NCI-H2081 (cell line): ENCODE measurements at regions not wholly inside any gene's neighbourhood (a gene's known extent, or its start where the extent isn't known, plus 50 kb on each side); places are given as distances from the start of the nearest gene placed in this dataset.
"Not testable (repeated sequence)": the region's sequence is repeated elsewhere in the genome, so short reads cannot be mapped to it uniquely, and the experiment has no call there.

Source experiments
- DNase-seq, 2 experiments: peaks; one replicate each; lab custom pipeline; 2025; lab: John Stamatoyannopoulos, UW

DNA sequence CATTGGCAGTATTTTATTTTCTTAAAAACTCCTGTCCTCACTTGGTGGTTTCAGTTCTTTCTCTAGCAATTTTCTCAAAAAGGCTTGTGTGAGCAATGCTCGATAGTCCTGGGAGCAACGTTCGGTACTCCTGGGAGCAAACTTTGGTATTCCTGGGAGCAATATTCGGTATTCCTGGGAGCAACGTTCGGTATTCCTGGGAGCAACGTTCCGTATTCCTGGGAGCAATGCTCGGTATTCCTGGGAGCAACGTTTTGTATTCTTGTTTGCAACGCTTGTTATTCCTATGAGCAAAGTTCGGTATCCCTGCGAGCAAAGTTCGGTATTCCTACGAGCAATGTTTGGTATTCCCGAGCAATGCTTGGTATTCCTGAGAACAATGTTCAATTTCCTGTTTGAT, 362.0 kb upstream of the ADARB2 start:
- no peak for DNase-seq

DNA sequence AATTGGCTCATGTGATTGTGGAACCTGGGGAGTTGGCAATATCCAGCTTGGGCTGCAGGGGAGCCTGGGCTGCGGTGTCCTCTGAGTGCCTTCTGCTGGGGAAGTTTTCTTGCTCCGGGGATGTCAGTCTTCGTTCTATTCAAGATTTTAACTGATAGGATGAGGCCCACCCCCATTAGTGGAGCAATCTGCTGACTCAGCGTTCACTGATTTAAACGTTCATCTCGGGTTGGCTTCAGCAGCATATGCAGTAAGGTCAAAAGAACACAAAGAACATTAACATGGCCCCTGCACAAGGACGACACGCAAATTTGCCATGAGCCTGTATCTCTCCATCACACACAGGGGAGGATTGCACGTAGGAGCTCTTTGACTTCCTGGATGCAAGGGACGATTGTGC, 360.6 kb upstream of the ADARB2 start:
- no peak for DNase-seq

DNA sequence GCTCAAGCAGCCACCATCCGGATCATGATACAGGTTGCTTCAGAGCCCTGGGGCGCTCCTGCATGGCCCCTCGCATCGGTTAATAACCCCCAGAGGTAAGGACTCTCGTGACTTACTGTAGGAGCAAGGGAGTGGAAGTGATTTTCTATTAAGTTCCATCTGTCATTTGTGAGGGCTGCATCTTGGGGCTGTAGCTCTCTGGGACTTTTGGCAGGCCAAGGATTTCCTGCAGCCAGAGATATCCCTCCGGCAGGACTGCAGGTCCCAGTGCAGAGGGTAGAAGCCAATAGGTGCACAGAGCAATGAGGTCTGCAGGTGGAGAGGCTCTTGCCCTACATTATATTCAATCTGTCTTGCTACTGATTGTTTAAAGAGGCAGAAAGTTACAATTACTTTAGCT, 356.8 kb upstream of the ADARB2 start:
- DNase-seq: no peak

DNA sequence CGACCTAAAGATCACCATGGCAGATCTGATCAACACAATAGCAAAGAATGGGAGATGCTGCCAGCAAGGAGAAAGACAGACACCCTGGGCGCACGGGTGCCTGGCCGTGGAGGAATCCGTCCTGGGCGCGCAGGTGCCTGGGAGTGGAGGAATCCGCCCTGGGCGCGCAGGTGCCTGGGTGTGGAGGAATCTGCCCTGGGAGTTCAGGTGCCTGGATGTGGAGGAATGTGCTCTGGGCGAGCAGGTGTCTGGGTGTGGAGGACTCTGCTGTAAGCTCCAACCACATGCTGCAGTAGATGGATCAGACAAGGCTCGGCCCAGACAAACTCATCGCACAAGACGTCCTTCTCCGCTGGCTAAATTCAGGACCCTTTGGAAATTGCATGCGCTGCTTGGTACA, 346.3 kb upstream of the ADARB2 start:
- DNase-seq: no peak

DNA sequence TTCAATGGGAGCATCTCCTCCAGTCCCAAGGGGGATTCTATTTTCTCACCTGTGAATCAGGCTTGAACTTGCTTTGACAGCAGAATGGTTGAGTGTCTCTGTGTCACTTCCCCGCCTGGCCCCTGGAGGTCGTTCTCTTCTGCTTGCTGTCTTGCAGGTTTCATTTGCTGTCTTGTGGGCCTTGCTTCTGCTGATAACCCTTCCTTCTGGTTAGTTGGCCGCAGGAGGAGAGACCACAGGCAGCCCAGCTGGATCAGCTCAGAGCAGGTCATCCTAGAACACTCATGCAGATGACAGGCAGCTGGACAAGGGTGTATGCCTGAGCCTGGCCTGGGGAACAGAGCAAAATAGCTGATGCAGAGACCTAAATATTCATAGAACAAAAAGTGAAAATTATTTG, 344.2 kb upstream of the ADARB2 start:
- DNase-seq: no peak

DNA sequence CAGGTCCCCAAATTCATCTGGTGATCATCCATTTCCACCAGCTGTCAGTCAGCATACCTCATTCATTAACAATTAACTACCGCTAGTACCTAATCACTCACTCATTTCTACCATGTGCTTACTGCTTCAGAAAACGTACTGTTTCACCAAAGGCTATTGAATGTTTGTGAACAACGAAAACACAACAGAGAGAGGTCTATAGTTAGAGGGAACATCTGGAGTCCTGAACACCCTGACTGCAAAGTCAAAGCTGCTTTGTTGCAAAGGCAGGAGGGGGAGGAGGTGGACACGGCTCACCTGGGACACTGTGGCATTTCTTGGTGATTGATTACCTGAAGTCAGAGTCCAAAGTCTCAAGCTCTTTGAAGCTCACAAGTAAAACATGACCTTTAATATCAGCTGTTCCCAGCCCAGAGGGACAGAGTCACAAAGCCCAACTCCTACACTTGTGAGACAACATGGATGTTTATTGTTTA, 342.3 kb upstream of the ADARB2 start:
- no peak for DNase-seq

DNA sequence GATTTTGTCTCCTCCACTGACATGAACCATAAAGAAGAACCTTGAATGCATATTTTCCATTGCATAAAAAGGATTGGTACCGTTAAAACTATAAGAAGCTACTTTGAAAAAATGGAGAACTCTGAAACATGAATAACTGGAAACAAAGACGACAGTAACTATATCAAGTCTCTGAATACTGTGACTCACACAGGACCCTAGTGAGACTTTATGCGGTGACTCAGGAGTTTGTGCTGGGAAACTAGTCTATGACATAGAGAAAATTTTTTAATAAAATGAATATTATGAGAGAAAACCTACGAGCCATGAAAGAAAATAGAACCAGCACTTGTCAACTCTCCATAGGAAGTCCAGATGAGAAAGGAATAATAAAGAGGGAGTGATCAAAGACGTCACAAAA, 339.9 kb upstream of the ADARB2 start:
- no peak for DNase-seq

DNA sequence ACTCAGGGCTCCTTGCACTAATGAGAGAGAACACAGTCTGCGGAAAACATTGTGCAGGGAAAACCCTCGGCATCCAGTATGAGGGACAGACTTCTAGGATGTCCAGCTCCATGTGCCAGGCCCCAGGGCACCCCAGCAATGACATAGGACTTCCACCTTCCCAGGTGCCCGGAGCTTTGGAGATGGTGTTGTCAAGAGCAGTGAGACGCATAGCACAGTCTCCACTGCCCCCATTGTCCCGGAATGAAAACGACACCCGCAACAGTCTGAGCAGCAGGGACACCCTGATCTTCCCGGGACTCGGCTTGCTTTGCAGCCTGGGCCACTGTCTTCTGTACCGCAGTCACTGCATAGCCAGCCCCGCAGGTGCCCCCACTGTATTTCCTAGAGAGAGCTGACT, 339.2 kb upstream of the ADARB2 start:
- no peak for DNase-seq

DNA sequence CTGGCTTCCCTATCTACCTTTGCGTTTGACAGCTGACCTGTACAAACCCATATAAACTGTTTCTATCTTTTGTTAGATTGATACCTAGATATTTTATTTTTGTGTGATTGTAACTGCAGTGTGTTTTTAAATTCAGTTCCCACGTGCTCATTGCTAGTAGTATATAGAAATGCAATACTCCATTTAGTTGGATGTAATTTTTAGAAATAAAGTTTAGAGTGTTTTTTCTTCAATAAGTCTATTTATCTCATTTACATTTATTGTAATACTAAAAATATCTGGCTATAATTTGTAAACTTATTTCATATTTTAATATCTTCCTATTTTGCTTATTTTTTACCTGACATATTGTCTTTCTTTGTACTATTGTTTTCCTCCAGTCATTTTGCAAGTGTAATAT, 329.7 kb upstream of the ADARB2 start:
- DNase-seq: no peak

DNA sequence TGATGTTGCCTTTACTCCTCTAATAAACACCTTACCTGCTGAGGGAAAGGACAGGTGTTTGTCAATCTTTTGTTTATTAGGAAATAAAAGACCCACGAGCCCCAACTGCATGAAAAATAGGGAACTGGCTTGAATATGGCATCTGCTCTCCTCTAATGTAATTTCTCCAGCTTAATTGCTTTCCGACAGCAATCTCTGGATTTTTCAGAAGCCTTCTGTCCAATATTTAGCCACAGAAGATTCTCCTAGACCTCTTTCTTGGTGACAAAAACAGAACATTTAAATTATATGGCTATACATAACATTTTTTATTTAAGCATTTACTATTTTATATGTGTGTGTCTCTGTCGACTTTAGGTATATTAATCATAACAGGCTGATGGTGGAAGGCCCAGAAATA, 317.4 kb upstream of the ADARB2 start:
- DNase-seq: no peak

DNA sequence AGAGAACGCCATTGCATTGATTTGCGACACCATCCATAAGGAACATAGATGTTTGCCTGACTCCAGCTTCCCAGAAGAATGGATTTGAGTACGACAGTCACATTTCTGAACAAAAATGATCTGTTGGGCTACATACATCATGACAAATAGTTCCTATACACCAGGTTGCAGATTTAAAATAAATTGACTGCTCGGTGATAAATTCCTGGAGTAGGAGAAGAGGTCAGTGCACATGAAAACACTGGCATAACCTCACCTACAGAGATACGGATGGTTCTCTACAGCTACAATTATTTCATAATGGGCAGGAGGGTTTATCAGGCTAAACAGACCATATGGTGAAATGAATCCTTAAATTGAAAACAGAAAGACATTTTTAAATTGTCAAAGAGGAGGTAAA, 316.5 kb upstream of the ADARB2 start:
- DNase-seq: no peak

DNA sequence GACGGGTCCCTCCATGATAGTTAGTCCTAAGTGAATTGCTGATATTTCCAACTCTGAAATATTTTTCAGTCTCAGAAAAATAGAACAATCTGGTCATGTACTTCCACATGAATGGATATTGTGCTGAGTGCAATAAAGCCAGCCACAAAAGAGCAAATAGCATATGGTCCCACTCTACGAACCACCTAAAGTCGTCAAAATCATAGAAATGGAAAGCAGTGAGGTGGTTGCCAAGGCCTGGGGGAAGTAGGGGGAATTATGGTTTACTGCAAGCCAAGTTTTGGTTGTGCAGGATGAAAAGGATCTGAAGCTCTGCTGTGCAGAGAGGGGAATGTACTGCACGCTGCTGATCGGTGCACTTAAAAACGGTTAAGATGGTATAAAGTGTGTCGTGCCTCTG, 313.8 kb upstream of the ADARB2 start:
- DNase-seq: no peak

DNA sequence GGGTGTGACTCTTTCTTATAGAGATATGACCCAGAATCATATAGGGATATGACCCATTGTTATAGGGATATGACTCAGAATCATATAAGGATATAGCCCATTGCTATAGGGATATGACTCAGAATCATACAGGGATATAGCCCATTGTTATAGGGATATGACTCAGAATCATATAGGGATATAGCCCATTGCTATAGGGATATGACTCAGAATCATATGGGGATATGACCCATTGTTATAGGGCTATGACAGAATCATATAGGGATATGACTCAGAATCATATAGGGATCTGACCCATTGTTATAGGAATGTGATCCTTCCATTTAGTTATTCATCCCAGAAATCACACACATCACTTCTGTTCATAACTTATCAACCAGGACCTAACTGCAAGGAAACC, 312.2 kb upstream of the ADARB2 start:
- no peak for DNase-seq

DNA sequence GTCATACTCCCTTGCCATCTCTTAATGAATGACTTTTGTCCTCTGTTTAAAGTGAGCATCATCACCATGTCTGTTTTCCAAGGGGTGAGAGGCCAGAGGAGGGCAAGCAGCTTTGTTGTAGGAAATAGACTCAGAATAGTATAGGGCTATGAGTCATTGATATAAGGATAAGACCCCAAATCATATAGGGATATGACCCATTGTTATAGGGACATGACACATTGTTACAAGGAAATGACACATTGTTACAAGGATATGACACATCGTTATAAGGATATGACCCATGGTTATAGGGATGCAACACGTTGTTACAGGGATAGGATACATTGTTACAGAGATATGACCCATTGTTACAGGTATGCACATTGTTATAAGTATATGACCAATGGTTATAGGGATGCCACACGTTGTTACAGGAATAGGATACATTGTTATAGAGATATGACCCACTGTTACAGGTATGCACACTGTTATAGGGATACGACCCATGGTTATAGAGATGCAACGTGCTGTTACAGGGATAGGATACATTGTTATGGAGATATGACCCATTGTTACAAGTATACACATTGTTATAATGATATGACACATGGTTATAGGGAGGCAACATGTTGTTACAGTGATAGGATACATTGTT, 311.1 kb upstream of the ADARB2 start:
- DNase-seq: no peak

DNA sequence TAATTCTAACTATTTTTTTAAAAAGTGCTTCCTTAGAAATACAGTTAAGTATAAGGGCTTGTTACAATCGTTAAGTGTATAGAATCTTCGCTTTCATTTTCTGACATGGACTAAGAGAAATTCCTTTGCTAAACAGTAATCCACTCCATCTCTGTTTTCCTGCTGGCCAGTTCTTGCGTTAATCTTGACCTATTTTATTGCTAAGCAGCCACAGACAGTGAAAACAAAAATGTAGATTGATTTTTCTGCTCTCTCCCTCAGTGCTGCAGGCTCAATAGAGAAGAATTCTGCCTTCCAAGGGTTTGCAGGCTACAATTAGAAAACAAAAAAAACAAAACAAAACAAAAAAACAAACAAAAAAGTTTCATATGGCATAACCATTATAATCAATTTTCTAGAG, 310.4 kb upstream of the ADARB2 start:
- no peak for DNase-seq

DNA sequence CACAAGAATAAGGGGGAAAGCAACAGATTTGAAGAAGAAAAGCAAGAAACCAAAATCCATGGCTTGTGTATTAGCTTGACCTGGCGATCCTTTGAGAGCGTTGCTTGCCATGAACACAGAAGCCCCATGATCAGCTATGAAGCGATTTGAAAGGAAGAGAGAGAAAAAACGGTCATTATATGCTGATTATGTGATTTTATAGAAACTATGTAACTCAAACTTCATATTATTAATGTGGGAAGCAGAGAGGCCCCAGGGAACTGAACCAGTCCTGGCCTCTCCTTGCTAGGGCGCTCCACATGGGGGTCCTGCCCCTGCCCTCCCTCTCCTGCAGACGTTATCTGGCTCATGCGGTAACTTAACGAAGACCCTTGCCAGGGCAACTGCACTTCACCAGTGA, 306.1 kb upstream of the ADARB2 start:
- no peak for DNase-seq

DNA sequence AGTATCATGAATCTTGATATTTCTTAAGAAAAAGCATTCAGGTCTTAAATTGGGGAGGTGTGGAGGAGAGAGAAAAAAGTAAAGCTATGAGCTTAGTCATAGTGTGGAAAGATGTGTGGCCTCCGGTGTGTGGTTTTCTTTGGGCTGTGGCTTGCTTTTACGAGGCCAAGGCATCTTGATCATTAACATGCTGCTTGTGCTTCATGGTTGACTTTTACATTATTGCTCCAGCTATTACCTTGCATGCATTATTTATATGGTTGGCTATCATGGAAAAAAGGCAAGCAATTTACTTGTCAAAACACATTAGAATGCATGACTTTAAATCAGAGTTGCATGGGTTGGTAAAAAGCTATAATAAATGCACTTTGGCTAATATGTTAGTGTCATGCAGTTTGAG, 300.7 kb upstream of the ADARB2 start:
- DNase-seq: peak in 1 of 2 experiments; percentile 4

DNA sequence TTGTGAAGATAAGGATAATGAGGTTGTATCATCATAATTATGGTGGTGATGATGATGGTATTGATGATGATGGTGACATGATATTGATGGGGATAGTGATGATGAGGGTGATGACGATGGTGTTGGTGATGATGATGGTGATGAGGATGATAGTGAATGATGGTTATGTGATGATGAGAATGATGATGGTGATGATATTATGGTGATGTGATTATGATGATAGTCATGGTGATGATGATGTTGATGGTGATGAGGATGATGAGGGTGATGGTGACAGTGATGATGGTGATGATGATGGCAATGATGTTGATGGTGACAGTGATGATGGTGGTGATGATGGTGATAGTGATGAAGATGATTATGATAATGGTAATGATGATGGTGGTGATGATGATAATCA, 299.9 kb upstream of the ADARB2 start:
- no peak for DNase-seq

DNA sequence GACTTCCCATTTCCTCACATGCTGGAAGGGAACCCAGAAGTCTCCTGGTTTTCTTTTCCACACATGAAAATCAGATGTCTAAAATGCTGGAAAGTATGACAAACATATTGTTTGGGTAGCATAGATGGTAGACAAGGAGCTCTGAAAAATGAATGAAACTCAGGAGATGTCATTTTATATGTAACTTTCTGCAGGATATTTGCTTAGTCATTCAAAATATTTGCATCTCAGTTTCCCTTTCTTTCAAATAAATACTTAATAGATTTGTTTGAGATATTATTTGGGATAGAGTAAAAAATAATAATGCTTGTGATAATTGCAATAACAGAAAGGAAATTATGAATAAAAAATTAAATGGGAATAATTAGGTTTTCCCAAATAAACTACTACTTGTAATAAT, 298.9 kb upstream of the ADARB2 start:
- DNase-seq: no peak

DNA sequence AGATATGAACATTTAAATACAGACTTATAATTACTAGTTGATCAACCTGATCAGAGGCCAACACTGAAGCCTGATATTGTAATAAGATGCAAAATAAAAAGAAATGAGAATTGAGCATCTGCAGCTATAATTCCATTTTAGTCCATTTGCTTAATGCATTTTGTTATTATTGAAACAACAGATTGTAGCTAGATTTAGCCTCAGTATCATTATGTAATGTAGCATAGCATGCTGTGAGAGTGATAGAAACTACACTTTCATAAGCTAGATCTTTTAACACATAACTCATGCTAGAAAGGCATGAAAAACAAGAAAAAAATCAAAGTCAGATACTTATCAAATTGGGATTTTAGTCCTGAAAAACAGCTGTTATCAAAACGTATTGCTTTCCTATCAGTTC, 292.7 kb upstream of the ADARB2 start:
- no peak for DNase-seq

DNA sequence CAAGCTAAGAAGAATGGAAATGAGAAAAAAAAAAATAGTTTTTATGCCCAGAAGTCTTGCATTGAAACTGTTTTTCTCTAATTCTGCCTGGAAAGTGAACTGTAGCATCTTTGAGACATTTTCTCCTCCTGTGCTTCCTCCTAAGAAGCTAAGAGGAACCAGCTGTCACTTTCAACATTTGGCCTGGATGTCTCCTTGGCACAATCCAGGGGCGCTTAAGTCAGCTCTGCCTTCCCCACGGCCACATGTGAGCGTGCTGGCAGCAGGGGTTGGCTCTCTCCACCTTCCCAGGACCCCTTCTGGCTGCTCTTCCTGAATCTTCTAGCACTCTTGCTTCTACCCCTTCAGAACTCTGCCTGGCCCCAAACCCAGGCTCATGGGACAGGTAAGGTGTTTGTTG, 289.6 kb upstream of the ADARB2 start:
- no peak for DNase-seq

DNA sequence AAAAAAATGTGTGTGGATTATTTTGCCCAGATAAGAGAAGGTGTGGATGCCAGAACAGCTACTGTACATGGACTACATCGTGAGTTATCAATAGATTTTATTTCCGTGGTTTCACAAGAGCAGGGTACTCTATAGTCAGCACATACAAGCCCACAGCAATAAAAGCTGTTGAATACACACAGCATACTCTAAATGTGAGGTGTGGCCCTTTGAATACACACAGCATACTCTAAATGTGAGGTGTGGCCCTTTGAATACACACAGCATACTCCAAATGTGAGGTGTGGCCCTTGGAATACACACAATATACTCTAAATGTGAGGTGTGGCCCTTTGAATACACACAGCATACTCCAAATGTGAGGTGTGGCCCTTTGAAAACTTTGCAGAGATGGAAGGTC, 287.4 kb upstream of the ADARB2 start:
- not testable (repeated sequence) for DNase-seq

DNA sequence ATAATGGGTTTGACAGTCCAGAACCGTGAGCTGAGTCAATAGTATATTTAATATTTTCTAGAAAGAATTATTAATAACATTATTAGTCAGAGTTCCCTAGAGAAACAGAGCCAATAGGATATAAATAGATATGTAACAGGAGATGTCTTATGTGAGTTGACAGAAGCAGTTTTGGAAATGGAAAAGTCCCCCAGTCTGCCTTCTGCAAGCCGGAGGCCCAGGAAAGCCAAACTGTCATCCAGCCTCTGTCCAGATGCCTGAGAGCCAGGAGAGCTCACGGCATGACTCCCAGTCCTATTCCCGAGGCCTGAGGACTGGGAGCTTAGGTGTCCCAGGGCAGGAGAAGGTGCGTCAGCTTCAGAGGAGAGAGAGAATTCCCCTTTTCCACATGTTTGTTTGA, 286.4 kb upstream of the ADARB2 start:
- no peak for DNase-seq

DNA sequence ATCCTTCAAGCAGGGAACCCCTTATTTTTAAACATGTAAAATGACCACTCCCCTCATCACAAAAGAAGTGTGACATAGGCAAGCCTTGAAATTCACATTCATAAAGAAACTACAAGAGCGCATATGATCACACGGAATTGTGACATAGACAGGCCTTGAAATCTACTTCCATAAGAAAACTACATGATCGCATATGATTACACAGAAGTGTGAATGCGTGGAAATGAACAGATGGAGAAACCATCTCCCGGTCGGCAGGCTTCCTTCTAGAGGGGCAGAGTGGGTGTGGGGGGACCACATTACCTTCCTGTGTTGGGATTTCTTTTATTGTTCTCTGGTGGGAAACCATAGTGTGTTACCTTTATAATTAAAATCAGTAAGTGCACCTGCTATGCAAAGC, 285.1 kb upstream of the ADARB2 start:
- no peak for DNase-seq

DNA sequence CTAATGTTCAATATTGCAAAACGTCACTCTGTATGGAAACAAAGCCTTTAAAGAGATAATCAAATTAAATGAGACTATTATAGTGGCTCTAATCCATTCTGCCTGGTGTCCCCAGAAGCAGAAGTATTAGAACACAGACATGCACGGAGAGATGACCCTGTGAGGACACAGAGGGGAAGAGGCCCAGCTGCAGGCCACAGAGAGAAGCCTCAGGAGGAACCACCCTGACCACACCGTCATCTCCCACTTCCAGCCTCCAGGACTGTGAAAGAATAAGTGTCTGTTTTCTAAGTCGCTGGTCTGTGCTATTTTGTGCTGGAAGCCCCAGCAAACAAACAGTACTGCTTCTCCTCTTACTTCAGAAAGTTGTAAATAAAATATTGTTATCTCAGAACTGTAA, 283.5 kb upstream of the ADARB2 start:
- DNase-seq: no peak
